H1 (cell line): ENCODE measurements at regions not wholly inside any gene's neighbourhood (a gene's known extent, or its start where the extent isn't known, plus 50 kb on each side); places are given as distances from the start of the nearest gene placed in this dataset.

Source experiments
- CTCF ChIA-PET: fragments of 300-600 bp; sonication (Branson Sonifier 250); formaldehyde crosslinking; loops from one replicate; lab custom pipeline; 2021; ENCODE audit not compliant: partially characterized antibody; lab: Charles Lee
- POLR2A ChIA-PET: fragments of 300-600 bp; sonication (Branson Sonifier 250); formaldehyde crosslinking; loops from one replicate; lab custom pipeline; 2021; ENCODE audit warnings: inconsistent platforms; ENCODE audit not compliant: partially characterized antibody; lab: Charles Lee
- DNase-seq, 2 experiments: peaks; one replicate each; pipeline versions ENCODE4 v3.0.0 to v3.0.0-alpha.2; 2010 to 2022; ENCODE audit warnings: low spot score in 2 of 2, low read depth in 1 of 2, mixed read lengths in 1 of 2
- FAIRE-seq: peaks from 2 replicates; lab custom pipeline; 2011; peaks lifted over from hg19 to GRCh38; lab: Jason Lieb, UNC
- H2AFZ ChIP-seq: 2 replicates; pipeline ENCODE4 v1.8.1; 2012; ENCODE audit warnings: low read length, inconsistent platforms
- H2AK5ac ChIP-seq: 2 replicates; pipeline ENCODE4 v1.6.1; 2013; ENCODE audit warnings: low read depth, low read length
- H2BK120ac ChIP-seq: replicated peaks from 2 replicates; pipeline ENCODE3; 2013; ENCODE audit warnings: low read depth, low read length, inconsistent platforms
- H2BK12ac ChIP-seq: 2 replicates; pipeline ENCODE4 v1.6.1; 2013; ENCODE audit warnings: low read depth, low read length
- H2BK15ac ChIP-seq: 2 replicates; pipeline ENCODE4 v1.6.1; 2013; ENCODE audit warnings: low read length
- H2BK20ac ChIP-seq: 2 replicates; pipeline ENCODE4 v1.6.1; 2013; ENCODE audit warnings: low read length
- H2BK5ac ChIP-seq: 2 replicates; pipeline ENCODE4 v1.6.1; 2013; ENCODE audit warnings: low read depth, low read length
- H3K14ac ChIP-seq: 2 replicates; pipeline ENCODE4 v1.6.1; 2013; ENCODE audit warnings: inconsistent platforms; ENCODE audit not compliant: insufficient read length
- H3K18ac ChIP-seq: 2 replicates; pipeline ENCODE4 v1.6.1; 2013; ENCODE audit warnings: low read length; ENCODE audit errors: extremely low read depth
- H3K23ac ChIP-seq: 2 replicates; pipeline ENCODE4 v1.6.1; 2013; ENCODE audit warnings: inconsistent platforms; ENCODE audit not compliant: insufficient read length
- H3K23me2 ChIP-seq: 2 replicates; pipeline ENCODE4 v1.6.1; 2013; ENCODE audit warnings: low read depth, low read length
- H3K27ac ChIP-seq: 2 replicates; pipeline ENCODE4 v1.6.1; 2011; ENCODE audit warnings: low read depth, low read length, inconsistent platforms
- H3K27me3 ChIP-seq, 4 experiments: replicated peaks in 1 of 4; 1 replicate in 1 of 4; 2 replicates in 3 of 4; pipeline versions ENCODE4 v1.6.1 to v1.8.1; 2011 to 2013; ENCODE audit warnings: low read length in 3 of 4, mild to moderate bottlenecking in 3 of 4, inconsistent platforms in 2 of 4, mixed read lengths in 2 of 4, moderate library complexity in 1 of 4; ENCODE audit not compliant: control insufficient read depth in 3 of 4, insufficient read depth in 3 of 4; ENCODE audit errors: extremely low read depth in 1 of 4
- H3K36me3 ChIP-seq, 4 experiments: 2 replicates each; pipeline versions ENCODE4 v1.6.1 to v1.8.1; 2011 to 2013; ENCODE audit warnings: mild to moderate bottlenecking in 4 of 4, low read length in 3 of 4, moderate library complexity in 2 of 4, control low read depth in 1 of 4, inconsistent platforms in 1 of 4; ENCODE audit not compliant: insufficient read depth in 4 of 4, control insufficient read depth in 2 of 4
- H3K4ac ChIP-seq: replicated peaks from 2 replicates; pipeline ENCODE3; 2013; ENCODE audit warnings: low read length, low read depth, mixed read lengths, inconsistent platforms; ENCODE audit not compliant: insufficient read length
- H3K4me1 ChIP-seq, 4 experiments: replicated peaks in 1 of 4; 1 replicate in 1 of 4; 2 replicates in 3 of 4; pipeline versions ENCODE4 v1.6.1 to v1.8.1; 2011 to 2013; ENCODE audit warnings: low read length in 3 of 4, inconsistent platforms in 2 of 4, mixed read lengths in 1 of 4; ENCODE audit not compliant: insufficient read depth in 4 of 4, control insufficient read depth in 3 of 4
- H3K4me2 ChIP-seq, 2 experiments: 2 replicates each; pipeline versions ENCODE4 v1.6.1 to v1.8.1; 2011 to 2013; ENCODE audit warnings: low read depth in 2 of 2, low read length in 2 of 2, control low read depth in 1 of 2, inconsistent platforms in 1 of 2, mild to moderate bottlenecking in 1 of 2; ENCODE audit not compliant: insufficient read depth in 1 of 2
- H3K4me3 ChIP-seq, 4 experiments: fragments of 200-600, 300-600 bp in 1 of 4; sonication (generic), shearing (Covaris generic), sonication (Bioruptor Twin) in 1 of 4; 2 replicates each; pipeline versions ENCODE4 v1.5.1 to v1.8.1; 2011 to 2016; ENCODE audit warnings: low read length in 4 of 4, low read depth in 3 of 4, control low read depth in 2 of 4, inconsistent platforms in 2 of 4, mild to moderate bottlenecking in 2 of 4, mixed read lengths in 1 of 4, moderate library complexity in 1 of 4; ENCODE audit not compliant: insufficient read depth in 2 of 4; ENCODE audit errors: extremely low read depth in 1 of 4
- H3K56ac ChIP-seq: replicated peaks from 2 replicates; pipeline ENCODE3; 2013; ENCODE audit warnings: low read depth, mild to moderate bottlenecking, mixed read lengths, low read length, inconsistent platforms; ENCODE audit not compliant: insufficient read length
- H3K79me1 ChIP-seq: 2 replicates; pipeline ENCODE4 v1.6.1; 2013; ENCODE audit warnings: low read depth, low read length, control low read depth
- H3K79me2 ChIP-seq, 2 experiments: 2 replicates each; pipeline versions ENCODE4 v1.6.1 to v1.8.1; 2012 to 2013; ENCODE audit warnings: low read length in 2 of 2, mild to moderate bottlenecking in 2 of 2, inconsistent platforms in 1 of 2; ENCODE audit not compliant: insufficient read depth in 2 of 2, control insufficient read depth in 1 of 2
- H3K9ac ChIP-seq, 4 experiments: replicated peaks in 1 of 4; 1 replicate in 1 of 4; 2 replicates in 3 of 4; pipeline versions ENCODE4 v1.6.1 to v1.8.1; 2011 to 2013; ENCODE audit warnings: low read depth in 3 of 4, low read length in 3 of 4, control low read depth in 2 of 4, mild to moderate bottlenecking in 2 of 4, moderate library complexity in 2 of 4, inconsistent platforms in 1 of 4; ENCODE audit errors: extremely low read depth in 1 of 4
- H3K9me3 ChIP-seq, 2 experiments: 2 replicates each; pipeline versions ENCODE4 v1.6.1 to v1.8.1; 2012 to 2013; ENCODE audit warnings: mild to moderate bottlenecking in 2 of 2, moderate library complexity in 2 of 2, control low read depth in 1 of 2, inconsistent platforms in 1 of 2, low read depth in 1 of 2, low read length in 1 of 2, mixed read lengths in 1 of 2; ENCODE audit not compliant: insufficient read depth in 2 of 2
- H4K20me1 ChIP-seq, 2 experiments: replicated peaks in 1 of 2; 2 replicates each; pipeline versions ENCODE3 to v1.8.1; 2011 to 2013; ENCODE audit warnings: inconsistent platforms in 2 of 2, low read length in 2 of 2, mild to moderate bottlenecking in 1 of 2; ENCODE audit not compliant: insufficient read depth in 2 of 2, control insufficient read depth in 1 of 2
- H4K5ac ChIP-seq: 2 replicates; pipeline ENCODE4 v1.6.1; 2013; ENCODE audit warnings: low read length, low read depth, mixed read lengths, inconsistent platforms; ENCODE audit not compliant: insufficient read length
- H4K8ac ChIP-seq: 2 replicates; pipeline ENCODE4 v1.8.0; 2013; ENCODE audit warnings: mild to moderate bottlenecking, moderate library complexity, low read length, inconsistent platforms; ENCODE audit not compliant: insufficient read depth; ENCODE audit errors: extremely low read depth
- H4K91ac ChIP-seq: replicated peaks from 2 replicates; pipeline ENCODE3; 2013; ENCODE audit warnings: low read length, mixed read lengths, inconsistent platforms; ENCODE audit not compliant: insufficient read length
- CBX8 ChIP-seq: fragments of 300-800, 300-1000 bp; sonication (generic); IDR thresholded peaks from 2 replicates; pipeline ENCODE4 v1.7.1; 2016; ENCODE audit warnings: low read depth, low read length, borderline replicate concordance
- EGR1 ChIP-seq: IDR thresholded peaks from 2 replicates; pipeline ENCODE4 v1.6.1; 2011; ENCODE audit warnings: low read depth, low read length, borderline replicate concordance
- GABPA ChIP-seq: IDR thresholded peaks from 2 replicates; pipeline ENCODE4 v1.6.1; 2011; ENCODE audit warnings: mild to moderate bottlenecking, low read length, moderate library complexity, borderline replicate concordance; ENCODE audit not compliant: insufficient read depth
- HDAC2 ChIP-seq, 2 experiments: fragments of 300-600 bp in 1 of 2; sonication (generic) in 1 of 2; IDR thresholded peaks; 2 replicates each; pipeline ENCODE4 v1.6.1; 2011 to 2012; ENCODE audit warnings: low read depth in 2 of 2, low read length in 2 of 2, mild to moderate bottlenecking in 2 of 2, moderate library complexity in 2 of 2, borderline replicate concordance in 1 of 2, inconsistent platforms in 1 of 2
- KDM4A ChIP-seq: IDR thresholded peaks from one replicate; pipeline ENCODE4 v1.7.1; 2012; ENCODE audit warnings: low read depth, mild to moderate bottlenecking, moderate library complexity, low read length, inconsistent platforms; ENCODE audit not compliant: severe bottlenecking
- KDM5A ChIP-seq: fragments of 200-600 bp; IDR thresholded peaks from 2 replicates; pipeline ENCODE4 v1.7.1; 2012; ENCODE audit warnings: mild to moderate bottlenecking, low read length, inconsistent platforms, mixed read lengths
- MAFK ChIP-seq: IDR thresholded peaks from 2 replicates; pipeline ENCODE4 v1.6.1; 2012; ENCODE audit warnings: low read depth, mild to moderate bottlenecking, improper control_type of control experiment, low read length
- NANOG ChIP-seq: IDR thresholded peaks from 2 replicates; pipeline ENCODE4 v1.6.1; 2011; ENCODE audit warnings: low read length, low read depth, mild to moderate bottlenecking, inconsistent platforms; ENCODE audit not compliant: insufficient read depth, poor library complexity, severe bottlenecking
- POLR2A ChIP-seq, 2 experiments: IDR thresholded peaks; 1 replicate in 1 of 2; 2 replicates in 1 of 2; pipeline ENCODE4 v1.6.1; 2011; ENCODE audit warnings: low read depth in 2 of 2, low read length in 2 of 2, mild to moderate bottlenecking in 2 of 2; ENCODE audit errors: control extremely low read depth in 1 of 2
- POLR2AphosphoS5 ChIP-seq: IDR thresholded peaks from 2 replicates; pipeline ENCODE4 v1.6.1; 2011; ENCODE audit warnings: low read depth, low read length
- SAP30 ChIP-seq: fragments of 300-600 bp; sonication (generic); IDR thresholded peaks from 2 replicates; pipeline ENCODE4 v1.7.1; 2012; ENCODE audit warnings: low read length, moderate library complexity, mild to moderate bottlenecking, inconsistent platforms; ENCODE audit not compliant: insufficient read depth, insufficient replicate concordance
- SP1 ChIP-seq: IDR thresholded peaks from 2 replicates; pipeline ENCODE4 v1.6.1; 2011; ENCODE audit warnings: low read depth, low read length
- SP2 ChIP-seq: IDR thresholded peaks from 2 replicates; pipeline ENCODE4 v1.6.1; 2012; ENCODE audit warnings: mild to moderate bottlenecking, low read length, inconsistent platforms
- TCF12 ChIP-seq: IDR thresholded peaks from 2 replicates; pipeline ENCODE4 v1.6.1; 2011; ENCODE audit warnings: low read depth, mild to moderate bottlenecking, low read length
- YY1 ChIP-seq: IDR thresholded peaks from 2 replicates; pipeline ENCODE4 v1.6.1; 2011; ENCODE audit warnings: low read depth, mild to moderate bottlenecking, low read length
- WGBS, 2 experiments: shearing (Covaris generic) in 1 of 2; methylation state at CpG; one replicate each; pipeline versions ENCODE4 v1.1.6 to v1.1.7; 2013 to 2015; ENCODE audit warnings: low lambda C conversion rate in 2 of 2, mixed read lengths in 2 of 2, inconsistent platforms in 1 of 2, low coverage in 1 of 2, missing lambda C conversion rate in 1 of 2; ENCODE audit not compliant: insufficient replicate concordance in 2 of 2, insufficient coverage in 1 of 2, insufficient read length in 1 of 2; ENCODE audit errors: extremely low coverage in 1 of 2, missing lambda C conversion rate in 1 of 2; 5-methylcytosine and 5-hydroxymethylcytosine counted together

DNA sequence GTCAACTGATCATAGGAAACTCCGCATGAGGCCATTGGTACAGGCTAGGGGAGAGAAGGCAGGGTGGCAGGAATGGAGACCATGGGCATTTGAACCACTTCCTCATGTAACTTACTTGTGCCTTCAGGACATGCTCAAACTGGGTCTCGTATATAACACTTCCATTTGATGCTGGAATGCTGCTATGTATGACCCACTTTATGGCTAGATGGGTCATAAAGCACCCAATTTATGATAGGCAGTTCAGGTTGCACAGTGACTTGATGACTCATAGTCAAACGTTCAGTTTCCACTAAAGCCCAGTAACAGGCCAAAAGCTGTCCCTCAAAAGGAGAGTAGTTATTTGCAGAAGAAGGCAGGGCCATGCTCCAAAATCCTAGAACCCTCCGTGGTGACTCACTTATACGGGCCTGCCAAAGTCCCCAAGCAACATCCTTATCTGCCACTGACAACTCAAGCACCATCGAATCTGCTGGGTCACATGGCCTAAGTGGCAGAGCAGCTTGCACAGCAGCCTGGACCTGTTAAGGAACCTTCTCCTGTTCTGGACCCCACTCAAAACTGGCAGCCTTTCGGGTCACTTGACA lies 236.4 kb downstream of the ZC4H2 start:
- Histone ChIP-seq H3K4me3 (no peak overlapping the region), H3K36me3 (no peaks in the 10 kb centered on the region), H4K5ac (no peak overlapping the region), H3K18ac (no peak overlapping the region), H3K9ac (no peak overlapping the region), H2BK5ac (no peak overlapping the region), H3K56ac (no peak overlapping the region), H3K79me1 (no peaks in the 10 kb centered on the region), H3K9me3 (no peaks in the 10 kb centered on the region), H3K4ac (no peak overlapping the region), H3K4me2 (no peak overlapping the region), H3K27ac (no peak overlapping the region), H2BK120ac (no peak overlapping the region), H3K14ac (no peak overlapping the region), H3K23me2 (no peaks in the 10 kb centered on the region), H4K91ac (no peak overlapping the region), H2AFZ (no peak overlapping the region), H3K79me2 (no peaks in the 10 kb centered on the region), H2BK20ac (no peak overlapping the region), H2AK5ac (no peak overlapping the region), H3K23ac (no peak overlapping the region), H3K27me3 (no peaks in the 10 kb centered on the region), H4K8ac (no peak overlapping the region), H2BK15ac (no peak overlapping the region), H4K20me1 (no peaks in the 10 kb centered on the region), H3K4me1 (no peaks in the 10 kb centered on the region), H2BK12ac (no peak overlapping the region)
- POLR2A ChIA-PET = no interaction called here
- TF ChIP-seq SP2 (no peak), MAFK (no peak), NANOG (no peak), SAP30 (no peak), KDM5A (no peak), TCF12 (no peak), EGR1 (no peak), POLR2AphosphoS5 (no peak), KDM4A (no peak), YY1 (no peak), SP1 (no peak), GABPA (no peak), POLR2A (IDR thresholded peaks at IDR 0.05; ENCODE audit: control extremely low read depth in 1 of 2, low read depth in 2 of 2, low read length in 2 of 2) (no peak), HDAC2 (IDR thresholded peaks at IDR 0.05; ENCODE audit: borderline replicate concordance in 1 of 2, low read depth in 2 of 2, low read length in 2 of 2) (no peak), CBX8 (no peak)
- DNase-seq (no peak), FAIRE-seq (no peak)
- CTCF ChIA-PET = no interaction called here
- 96% methylated on average over 6 of the region's 7 CpGs; no CpG with 5 or more reads in 1 of the 2 experiments for WGBS, 2 experiments
